ENCODE measurements at regions not wholly inside any gene's neighbourhood (a gene's known extent, or its start where the extent isn't known, plus 50 kb on each side); places are given as distances from the start of the nearest gene placed in this dataset.

DNA sequence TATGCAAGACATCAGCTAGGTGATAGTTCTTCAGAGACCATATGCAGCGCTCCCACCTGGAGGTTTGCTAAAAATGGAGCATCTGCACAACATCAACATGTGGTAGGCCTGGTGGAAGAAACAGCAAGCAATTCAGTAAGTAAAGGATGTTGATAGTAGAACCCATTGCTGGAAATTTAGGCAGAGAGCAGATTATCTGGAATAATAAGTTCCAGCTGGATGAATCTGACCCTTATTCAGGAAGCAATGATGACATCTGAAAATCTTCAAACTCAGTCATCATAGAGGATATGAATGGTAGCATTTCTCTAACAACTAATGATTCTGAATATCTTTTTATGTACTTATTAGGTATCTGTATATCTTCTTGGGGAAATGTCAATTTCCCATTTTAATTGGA is 225.2 kb upstream of the ANO3 start:
- TF ChIP-seq CTCF (IDR thresholded peaks at IDR 0.05; ENCODE audit: low read depth, low read length) (no peak), EZH2phosphoT487 (IDR thresholded peaks at IDR 0.05; ENCODE audit: low read depth) (no peak)
